ENCODE measurements at regions not wholly inside any gene's neighbourhood (a gene's known extent, or its start where the extent isn't known, plus 50 kb on each side); places are given as distances from the start of the nearest gene placed in this dataset.
A peak's percentile ranks its signal among the peaks of the same experiment; 100 is the strongest.
"Not testable (repeated sequence)": the region's sequence is repeated elsewhere in the genome, so short reads cannot be mapped to it uniquely, and the experiment has no call there.

DNA sequence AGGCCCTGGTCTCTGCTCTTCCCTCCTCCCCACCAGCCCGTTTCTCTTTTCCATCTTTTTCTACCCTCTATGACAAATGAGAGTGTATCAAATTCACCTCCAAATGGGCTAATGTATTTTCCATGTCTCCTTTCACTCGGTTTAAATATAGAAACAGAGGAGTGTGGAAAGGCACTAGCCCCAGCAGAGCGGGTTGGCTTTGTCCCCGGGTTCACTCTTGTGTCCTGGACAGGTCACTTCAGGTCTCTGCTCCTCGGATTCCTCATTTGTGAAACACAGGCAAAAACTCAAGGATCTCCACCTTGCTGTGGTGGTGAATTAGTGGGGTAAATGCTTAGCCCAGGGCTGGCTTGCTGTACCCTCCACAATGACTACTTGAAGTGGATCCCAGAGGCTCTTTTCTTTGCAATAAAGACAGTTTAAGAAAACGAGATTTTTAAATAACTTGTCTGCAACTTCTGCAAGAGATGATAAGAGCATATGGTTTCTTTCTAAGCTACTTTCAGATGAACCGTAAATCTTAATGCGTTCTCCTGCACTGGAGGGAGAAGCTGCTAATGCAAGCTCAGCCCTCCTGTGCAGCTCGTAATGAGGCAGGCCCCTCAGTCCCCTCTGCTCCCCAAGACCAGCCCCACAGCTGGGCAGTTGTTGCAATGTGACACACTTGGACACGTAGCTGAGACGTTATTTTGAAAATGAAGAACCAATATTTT lies 292.9 kb downstream of the THBS2 start:
- DNase-seq: no peak

DNA sequence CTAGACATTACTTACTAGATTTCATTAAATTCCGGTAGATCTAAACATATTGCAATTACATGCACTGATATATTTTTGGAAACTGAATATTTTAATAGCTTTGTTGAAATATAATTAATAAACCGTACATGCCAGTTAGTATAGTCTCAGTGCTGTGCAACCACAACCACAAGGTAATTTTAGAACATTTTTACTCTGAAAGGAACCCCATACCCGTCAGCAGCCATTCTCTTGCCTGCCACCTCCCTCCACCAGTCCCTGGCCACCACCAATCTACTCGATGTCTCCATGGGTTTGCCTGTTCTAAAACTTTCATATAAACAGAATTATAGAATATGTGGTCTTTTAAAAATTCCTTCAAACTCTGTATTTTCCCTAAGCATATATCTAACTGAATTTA lies 293.9 kb downstream of the THBS2 start:
- no peak for DNase-seq

DNA sequence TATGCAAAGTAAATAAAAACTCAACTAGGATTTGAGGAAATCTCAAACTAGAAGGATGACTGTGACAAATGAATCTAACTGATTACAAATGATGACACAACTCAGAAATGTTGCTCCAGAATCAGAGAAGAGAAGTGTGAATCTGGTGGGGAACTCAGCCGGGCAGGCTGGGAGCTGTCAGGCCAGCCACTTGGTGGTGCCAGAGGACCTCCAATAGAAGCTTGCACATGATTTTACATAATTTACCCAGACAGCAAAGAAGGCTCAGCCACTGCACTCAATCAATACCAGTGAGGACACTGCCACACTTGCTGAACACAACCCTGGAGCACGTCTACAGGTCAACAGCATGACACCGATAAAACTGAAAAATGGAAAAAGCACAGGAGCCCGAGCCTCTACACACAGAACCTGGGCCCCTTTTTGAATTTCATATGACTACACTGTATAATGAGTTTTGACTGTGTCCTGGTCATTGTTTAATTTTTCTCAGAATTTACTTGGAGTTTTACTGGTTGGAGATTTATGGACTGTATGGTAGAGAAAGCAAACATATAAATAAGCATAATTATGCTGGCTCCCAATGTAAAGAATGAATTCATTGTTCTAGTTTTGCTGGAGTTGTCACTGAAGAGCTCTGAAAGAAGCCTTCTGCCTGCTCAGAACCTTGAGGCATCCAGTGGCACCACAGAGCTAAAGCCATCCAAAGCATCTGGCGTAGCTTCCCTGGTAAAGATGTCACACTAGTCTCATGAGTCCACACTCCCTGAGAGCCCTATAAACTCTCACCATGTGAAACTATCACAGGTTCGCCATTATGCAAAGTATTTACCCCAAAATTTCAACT lies 296.5 kb downstream of the THBS2 start:
- DNase-seq: peak; percentile 30

DNA sequence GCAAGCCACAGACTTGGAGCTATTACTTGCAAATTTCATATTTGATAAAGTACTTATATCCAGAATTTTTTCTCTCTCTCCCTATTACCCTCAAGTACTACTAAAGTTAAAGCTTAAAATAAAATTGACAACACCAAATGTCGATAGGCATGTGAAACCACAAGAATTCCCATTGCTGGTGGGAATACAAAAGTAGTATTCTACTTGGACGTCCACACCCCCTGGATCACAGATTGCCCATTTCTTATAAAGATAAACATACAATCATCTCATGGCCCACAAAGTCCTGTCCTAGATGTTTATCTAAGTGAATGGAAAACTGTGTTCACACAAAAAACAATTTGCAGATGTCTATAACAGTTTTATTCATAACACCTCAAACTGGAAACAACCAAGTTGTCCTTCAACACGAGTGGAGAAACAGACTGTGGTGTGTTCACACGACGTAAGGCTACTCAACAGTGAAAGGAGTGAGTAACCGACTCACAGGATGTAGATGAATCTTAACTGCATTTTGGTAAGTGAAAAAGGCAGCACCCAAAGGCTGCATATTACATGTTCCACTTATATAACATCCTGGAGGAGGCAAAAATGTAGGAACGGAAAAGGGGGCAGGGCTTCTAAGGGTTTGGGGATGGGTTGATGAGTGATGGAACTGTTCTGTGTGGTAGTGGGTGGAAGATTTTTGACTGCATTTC lies 297.4 kb downstream of the THBS2 start:
- no peak for DNase-seq

DNA sequence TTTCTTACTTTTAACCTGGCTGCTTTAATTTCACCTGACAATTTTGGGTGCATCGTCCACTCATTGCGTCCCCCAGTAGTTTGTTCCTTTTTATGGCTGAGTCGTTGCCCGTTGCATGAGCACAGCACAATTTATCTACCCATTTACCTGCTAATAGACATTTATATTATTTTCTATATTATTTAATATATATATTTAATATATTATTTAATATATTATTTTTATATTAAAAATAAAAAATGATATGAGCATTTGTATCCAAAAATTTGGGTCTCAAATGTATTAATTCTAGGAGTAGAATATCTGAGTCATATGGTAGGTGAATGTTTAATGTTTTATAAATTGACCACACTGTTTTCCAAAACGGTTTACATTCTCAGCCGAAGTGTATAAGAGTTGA lies 300.2 kb downstream of the THBS2 start:
- DNase-seq: no peak

DNA sequence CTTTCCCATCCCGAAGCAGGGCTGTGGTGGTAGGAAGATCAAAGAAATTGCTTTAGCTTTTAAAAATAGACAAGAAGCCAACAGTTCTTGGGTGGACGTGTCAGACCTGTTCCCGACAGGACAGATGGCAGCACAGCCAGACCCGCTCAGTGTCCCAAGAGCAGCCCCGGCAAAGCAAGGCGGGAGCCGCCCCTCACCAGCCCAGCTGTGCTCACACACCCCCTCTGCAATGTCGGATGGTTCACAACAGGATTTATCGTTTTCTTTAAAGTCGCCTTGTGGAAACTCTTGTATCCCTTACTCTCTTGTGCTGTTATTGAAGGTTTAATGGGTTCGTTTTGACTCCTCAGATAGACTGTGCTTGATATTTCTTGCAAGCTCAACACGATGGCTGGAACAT lies 302.4 kb downstream of the THBS2 start:
- no peak for DNase-seq

DNA sequence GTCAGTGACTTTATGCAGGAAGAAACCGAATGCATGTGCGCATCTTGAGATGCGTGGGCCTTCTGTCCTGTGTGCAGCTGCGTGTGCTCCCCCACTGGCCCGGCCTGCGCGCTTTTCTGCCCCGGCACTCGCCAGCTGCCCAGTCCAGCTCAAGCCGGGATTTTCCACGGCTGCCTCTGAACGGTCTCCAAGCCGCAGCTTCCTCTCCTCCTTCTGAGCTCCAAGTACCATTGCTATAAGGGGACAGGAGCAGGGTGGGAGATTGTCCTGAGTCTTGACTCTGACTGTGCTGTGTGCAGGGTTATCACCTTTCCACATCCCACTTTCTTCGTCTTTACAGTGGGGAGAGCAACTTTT lies 302.8 kb downstream of the THBS2 start:
- DNase-seq: no peak

DNA sequence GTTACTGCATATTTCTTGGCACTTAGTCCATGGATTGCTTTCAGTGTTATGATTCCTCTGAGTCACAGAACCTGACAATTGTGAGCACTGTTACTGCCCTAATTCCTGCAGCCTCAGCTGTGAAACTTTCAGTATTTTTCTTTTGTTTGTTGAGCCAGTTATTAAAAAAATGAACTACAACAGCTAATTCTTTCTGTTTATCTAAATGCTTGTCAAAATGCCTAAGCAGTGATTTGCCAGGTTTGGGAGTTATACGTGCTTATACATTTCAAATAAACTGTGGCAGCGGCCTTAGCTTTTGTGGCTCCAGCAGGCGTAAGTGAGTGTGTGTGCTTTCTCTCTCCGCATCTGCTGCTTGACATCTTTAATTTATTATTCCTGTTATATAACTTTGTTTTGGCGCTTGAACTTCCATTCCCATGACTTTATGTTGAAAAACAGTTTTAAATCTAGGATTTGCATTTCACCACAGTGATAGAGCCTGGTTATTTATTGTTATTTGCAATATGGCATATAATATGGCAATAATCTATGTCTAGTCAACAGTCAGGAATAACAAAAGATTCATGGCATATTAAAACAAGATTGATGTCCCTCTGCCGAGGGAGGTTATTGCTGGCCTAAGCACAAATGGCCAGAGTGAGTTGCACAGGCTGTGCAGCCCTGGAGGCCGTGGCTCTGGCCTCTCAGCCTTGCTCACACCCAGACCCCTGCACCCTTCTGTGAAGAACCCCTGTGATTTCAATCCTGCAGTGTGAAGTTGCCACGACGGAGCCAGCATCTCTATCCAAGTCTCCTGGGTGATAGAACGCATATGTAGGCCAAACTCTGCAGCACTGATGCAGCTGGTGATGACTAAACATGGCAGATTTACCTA lies 303.4 kb downstream of the THBS2 start:
- no peak for DNase-seq

DNA sequence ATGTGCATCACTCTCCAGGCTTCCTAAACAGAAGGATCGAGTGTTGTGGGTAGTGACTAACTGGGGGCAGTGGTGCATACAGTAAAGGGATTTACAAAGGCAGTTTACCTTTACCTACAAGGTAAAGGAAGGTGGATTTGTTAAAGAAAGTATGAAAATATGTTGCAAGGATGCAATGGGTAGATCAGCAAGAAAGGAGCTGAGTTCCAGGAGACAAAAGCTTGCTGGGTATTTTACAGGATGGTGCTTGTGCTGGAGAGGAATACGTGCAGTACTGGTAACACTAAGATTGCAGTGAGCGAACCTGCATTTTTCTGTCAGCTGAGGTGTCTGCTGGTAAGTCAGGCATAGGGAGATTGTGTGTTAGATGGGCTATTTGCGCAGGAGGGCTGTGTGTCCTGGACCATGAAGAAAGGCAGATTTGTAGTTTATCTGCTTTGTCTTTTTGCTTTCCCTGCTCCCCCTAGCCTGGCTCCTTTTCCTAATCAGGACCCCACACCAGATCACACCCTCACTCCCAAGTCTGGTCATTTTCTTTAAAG lies 304.6 kb downstream of the THBS2 start:
- no peak for DNase-seq

DNA sequence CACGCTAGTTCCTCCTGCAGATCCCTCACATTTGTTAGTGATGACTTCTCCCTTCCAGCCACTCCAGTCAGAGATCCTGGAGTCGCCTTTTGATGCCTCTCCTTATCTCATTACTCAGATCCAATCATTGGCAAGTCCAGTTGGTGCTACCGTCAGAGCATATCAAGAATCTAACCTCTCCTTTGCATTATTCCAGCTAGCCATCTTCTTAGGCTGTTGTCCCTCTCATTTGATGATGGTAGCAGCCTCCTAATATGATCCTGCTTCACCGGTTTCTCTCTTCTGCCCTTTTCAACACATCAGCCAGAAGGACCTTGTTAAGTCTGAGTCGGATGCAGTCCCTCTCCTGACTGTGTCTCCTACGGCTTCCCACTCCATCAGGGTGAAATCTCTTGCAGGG lies 305.6 kb downstream of the THBS2 start:
- DNase-seq: no peak

DNA sequence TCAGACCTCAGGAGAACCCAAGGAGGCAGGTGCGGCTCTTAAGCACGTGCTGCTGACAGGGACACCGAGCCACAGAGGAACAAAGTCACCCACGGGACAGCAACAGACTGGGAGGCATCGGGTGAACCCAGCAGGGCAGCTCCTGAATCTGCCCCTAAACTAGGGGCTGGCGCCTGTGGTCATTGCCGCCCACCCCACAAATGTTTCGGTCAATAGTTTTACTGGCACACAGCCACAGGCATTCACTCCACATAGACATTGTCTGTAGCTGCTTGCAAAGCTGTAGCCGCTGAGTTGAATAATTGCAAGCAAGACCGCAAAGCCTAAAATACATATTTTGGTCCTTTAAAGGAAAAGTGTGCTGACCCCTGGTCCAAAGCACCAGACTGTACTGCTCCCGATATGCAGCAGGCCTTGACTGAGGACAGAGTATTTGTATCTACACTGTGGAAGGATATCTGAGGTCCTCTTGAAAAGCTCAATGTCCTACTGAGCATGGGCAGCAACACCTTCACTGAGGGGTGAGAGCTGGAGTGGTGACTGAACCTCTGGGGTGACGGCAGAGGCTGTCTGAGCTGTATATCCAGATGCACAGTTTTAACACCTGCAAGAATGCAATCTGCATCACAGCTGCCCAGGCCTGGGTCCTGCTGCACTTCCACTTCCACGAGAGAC lies 310.3 kb downstream of the THBS2 start:
- DNase-seq: no peak

DNA sequence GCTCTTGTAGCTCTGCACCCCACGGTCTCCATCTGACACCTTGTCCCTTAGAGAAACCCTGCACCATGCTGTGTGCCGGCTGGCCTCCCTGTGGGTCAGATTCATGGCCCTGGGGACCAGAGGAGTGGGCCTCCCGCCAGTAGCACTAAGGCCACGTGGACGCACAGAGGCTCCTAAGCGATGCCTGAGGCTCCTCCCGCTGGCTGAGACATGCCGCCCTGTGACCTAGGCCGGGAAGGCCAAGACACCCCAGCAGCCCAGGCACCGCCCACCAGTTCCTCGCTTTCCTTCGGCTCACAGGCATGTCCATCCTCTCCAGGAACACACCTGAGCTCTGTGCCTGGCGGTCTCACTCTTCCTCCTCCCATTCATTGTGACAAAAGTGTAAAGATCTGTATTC lies 311.0 kb downstream of the THBS2 start:
- DNase-seq: no peak

DNA sequence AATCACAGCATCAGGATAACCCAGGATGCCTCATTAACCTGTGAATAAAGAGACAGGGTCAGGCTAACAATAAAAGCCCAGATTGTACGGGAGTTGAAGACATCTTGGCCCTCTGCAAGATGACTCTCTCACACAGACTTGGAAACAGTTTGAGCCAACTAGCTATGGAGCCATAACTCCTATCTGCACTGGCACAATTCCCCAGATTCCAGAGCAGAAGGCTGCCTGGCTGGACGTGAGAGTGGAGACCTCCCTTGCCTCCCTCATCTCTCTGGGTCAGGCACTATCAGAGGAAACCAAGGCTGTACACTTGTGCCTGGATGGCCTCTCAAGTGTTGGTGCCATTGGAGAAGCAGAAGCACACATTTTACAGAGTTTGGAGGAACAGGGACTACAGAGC lies 312.6 kb downstream of the THBS2 start:
- DNase-seq: no peak

DNA sequence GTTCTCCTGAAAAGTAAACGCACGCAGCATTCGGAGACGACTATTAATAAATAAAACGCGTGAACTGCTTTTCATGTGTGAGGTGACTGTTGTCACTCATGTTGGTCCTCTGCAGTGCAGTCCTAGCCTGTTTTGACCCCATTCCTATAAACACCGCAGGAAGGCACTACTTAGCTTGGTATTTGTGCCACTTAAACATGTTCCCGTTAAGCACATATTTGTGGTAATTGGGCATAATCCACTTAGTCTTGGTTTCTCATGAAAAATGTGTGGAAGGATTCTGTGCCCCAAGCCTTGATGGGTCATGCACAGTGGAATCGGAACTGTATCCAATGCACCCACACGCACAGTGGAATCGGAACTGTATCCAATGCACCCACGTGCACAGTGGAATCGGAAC lies 313.9 kb downstream of the THBS2 start:
- no peak for DNase-seq

DNA sequence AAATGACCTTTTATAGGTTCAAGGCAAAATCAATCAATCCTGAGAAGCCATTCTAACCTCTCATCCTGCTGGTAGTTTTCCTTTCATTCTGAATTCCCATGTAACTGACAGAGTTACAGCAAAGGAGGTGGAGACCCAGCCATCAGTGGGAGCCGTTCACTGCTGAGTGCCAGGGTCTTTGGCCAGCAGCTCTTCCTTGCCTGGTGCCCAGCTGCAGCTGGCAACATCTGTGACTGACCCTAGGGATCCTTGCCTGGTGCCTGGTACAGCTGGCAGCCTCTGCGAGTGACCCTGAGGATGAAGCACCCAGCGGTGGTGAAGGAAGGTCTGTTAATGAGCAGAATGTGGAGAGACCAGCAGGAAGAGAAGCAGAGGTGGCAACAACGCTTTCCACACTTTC lies 314.6 kb downstream of the THBS2 start:
- DNase-seq: no peak

DNA sequence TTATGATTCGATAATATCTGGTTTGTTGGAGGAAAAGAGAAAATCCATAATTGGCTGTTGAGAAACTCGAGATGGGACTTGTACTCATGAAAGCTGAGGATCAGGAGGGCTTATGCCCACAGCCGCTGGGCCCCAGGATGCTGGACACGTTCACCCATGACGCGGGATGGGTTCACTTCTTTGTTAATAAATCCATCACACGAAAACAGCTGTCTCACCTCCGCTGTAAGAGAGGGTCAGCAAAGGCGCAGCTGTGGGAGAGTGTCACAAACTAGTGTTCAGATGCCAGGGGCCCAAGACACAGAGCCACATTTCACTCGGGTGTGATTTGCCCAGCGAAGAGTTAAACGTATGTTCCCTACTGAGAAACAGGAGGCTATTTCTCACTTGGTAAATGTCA lies 315.1 kb downstream of the THBS2 start:
- no peak for DNase-seq

DNA sequence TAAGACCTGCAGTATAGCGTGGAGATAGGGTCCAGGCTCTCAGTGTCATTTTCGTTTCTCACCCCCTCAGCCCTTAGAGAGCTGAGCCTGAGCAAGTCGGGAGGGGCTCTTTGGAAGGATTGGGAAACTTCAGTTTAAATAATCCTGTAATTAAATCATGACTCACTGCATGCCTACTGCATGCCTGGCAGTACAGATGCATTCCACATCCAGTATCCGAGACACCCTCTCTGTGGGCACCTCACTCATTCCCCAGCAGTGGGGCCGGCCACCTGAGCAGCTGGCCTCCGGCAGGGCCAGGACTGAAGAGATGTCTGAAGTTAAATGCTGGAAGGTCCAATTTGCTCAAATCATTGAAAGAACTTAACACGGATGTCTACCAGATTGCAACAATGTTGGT lies 316.6 kb downstream of the THBS2 start:
- DNase-seq: no peak

DNA sequence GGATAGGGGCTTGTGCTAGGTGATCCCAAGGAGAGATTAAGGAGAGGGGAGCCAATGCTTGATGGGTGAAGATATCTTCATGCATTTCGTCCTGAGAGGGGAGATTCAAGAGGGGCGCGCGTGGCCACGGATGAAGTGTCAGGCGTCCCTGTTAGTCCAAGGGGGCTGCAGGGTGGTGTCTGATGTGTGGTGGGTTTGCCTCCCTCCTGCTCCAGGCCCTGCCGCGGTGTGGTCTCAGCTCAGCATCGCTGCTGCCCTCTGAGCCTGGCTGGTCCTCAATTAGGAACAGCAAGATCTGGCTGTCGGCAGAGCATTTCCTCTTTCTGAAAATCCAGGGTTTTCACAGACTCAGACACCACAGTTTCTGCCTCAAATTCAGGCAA lies 318.0 kb downstream of the THBS2 start:
- DNase-seq: no peak

DNA sequence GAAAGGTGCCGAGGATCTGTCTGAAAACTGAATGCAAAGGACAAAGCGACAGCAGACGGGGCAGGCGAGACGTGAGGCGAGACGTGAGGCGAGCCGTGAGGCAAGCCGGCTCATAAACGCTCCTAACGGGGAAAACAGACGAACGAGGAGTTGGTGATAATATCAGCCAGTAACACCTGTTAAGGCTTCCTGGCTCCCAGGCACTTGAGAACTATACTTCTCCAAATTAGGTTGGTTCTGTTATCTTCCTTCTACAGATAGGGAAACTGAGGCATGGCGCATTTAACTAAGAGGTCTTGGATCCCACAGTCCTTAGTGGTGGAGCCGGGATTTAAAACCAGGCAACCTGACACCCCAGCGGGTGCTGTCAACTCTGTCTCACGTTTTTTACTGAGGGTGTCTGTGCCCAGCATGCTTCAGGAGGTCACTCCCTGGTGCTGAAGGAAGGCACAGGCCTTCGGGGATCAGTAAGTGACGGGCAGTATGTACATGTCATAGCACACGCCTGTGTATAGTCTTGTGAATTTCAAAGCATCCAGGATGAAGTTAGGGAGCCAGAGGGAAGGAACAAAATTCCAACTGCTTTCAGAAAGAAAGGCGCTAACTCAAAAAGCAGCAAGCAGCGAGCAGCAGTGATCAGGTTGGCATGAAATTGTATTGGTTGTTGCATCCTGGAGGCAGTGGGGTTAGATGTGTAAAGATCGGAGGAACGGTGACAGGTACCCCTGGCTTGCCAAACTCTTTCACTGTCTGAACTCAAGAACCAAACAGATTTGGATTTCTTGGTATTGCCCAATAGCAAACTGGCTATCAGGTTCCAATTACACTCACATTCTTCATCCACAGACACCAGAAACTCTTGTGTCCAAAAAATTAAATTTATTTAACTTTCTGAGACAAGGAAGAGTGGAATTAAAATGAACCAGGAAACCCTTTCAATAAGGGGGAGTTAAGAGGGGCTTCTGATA lies 318.7 kb downstream of the THBS2 start:
- no peak for DNase-seq

DNA sequence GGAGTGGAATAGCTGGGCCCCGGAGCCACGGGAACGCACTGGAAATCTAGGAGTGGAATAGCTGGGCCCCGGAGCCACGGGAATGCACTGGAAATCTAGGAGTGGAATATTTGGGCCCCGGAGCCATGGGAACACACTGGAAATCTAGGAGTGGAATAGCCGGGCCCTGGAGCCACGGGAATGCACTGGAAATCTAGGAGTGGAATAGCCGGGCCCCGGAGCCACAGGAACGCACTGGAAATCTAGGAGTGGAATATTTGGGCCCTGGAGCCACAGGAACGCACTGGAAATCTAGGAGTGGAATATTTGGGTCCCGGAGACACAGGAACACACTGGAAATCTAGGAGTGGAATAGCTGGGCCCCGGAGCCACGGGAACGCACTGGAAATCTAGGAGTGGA lies 321.5 kb downstream of the THBS2 start:
- not testable (repeated sequence) for DNase-seq

DNA sequence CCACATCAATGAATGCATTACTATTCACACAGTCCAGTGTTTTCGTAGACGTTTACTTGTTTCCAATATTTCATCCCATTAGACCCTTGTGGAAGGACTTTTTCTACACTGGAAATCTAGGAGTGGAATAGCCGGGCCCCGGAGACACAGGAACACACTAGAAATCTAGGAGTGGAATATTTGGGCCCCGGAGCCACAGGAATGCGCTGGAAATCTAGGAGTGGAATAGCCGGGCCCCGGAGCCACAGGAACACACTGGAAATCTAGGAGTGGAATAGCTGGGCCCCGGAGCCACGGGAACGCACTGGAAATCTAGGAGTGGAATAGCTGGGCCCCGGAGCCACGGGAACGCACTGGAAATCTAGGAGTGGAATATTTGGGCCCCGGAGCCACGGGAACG lies 322.6 kb downstream of the THBS2 start:
- not testable (repeated sequence) for DNase-seq
